IMR-90 (cell line): ENCODE measurements at regions not wholly inside any gene's neighbourhood (a gene's known extent, or its start where the extent isn't known, plus 50 kb on each side); places are given as distances from the start of the nearest gene placed in this dataset.

Source experiments
- BHLHE40 ChIP-seq: fragments of 150-350 bp; IDR thresholded peaks from 2 replicates; pipeline ENCODE4 v1.6.1; 2016; ENCODE audit warnings: mild to moderate bottlenecking, low read depth, low read length
- CTCF ChIP-seq: conservative IDR thresholded peaks from 2 replicates; pipeline ENCODE4 v1.5.1; 2012; ENCODE audit warnings: mild to moderate bottlenecking, low read depth, low read length, improper control_type of control experiment
- ELK1 ChIP-seq: fragments of 150-350 bp; IDR thresholded peaks from 2 replicates; pipeline ENCODE4 v1.6.1; 2016; ENCODE audit warnings: low read depth, mild to moderate bottlenecking, low read length, moderate library complexity, borderline replicate concordance
- FOS ChIP-seq: fragments of 150-350 bp; IDR thresholded peaks from 2 replicates; pipeline ENCODE4 v1.6.1; 2016; ENCODE audit warnings: low read depth, low read length
- MAFK ChIP-seq: IDR thresholded peaks from 2 replicates; pipeline ENCODE4 v1.6.1; 2012; ENCODE audit warnings: low read depth, low read length, improper control_type of control experiment
- MXI1 ChIP-seq: IDR thresholded peaks from 2 replicates; pipeline ENCODE4 v1.6.1; 2012; ENCODE audit warnings: low read depth, mild to moderate bottlenecking, low read length, moderate library complexity, borderline replicate concordance
- POLR2A ChIP-seq: IDR thresholded peaks from 2 replicates; pipeline ENCODE4 v1.6.1; 2012; ENCODE audit warnings: mild to moderate bottlenecking, low read depth, low read length
- RFX5 ChIP-seq: IDR thresholded peaks from 2 replicates; pipeline ENCODE4 v1.8.0; 2012; ENCODE audit warnings: low read depth, mild to moderate bottlenecking, low read length, moderate library complexity
- USF2 ChIP-seq: fragments of 150-350 bp; IDR thresholded peaks from 2 replicates; pipeline ENCODE4 v1.6.1; 2017; ENCODE audit warnings: mild to moderate bottlenecking, antibody characterized with exemption, low read length, low read depth

- TF ChIP-seq MXI1 (no peak), POLR2A (no peak), CTCF (no peak), RFX5 (no peak), USF2 (no peak), ELK1 (no peak), BHLHE40 (no peak), FOS (no peak), MAFK (no peak)
Observed at GRCh38 chr2:138949517-138949916, 169.3 kb upstream of the NXPH2 start.
